Kidney epithelial cell (primary cell): ENCODE measurements at regions not wholly inside any gene's neighbourhood (a gene's known extent, or its start where the extent isn't known, plus 50 kb on each side); places are given as distances from the start of the nearest gene placed in this dataset.

Experiments used
- DNase-seq: peaks from one replicate; pipeline ENCODE4 v3.0.0-alpha.2; 2010; ENCODE audit warnings: low read depth
- H3K27me3 ChIP-seq: 2 replicates; pipeline ENCODE4 v1.6.0; 2011; ENCODE audit warnings: low read length; ENCODE audit not compliant: control insufficient read depth, insufficient read depth
- H3K36me3 ChIP-seq: 2 replicates; pipeline ENCODE4 v1.5.1; 2011; ENCODE audit warnings: low read length; ENCODE audit not compliant: control insufficient read depth, insufficient read depth
- H3K4me3 ChIP-seq: 2 replicates; pipeline ENCODE4 v1.5.1; 2011; ENCODE audit warnings: low read depth, mild to moderate bottlenecking, control low read depth, low read length
- CTCF ChIP-seq: IDR thresholded peaks from 2 replicates; pipeline ENCODE4 v1.5.1; 2011; ENCODE audit warnings: mild to moderate bottlenecking, moderate library complexity, low read length, control low read depth, inconsistent platforms; ENCODE audit not compliant: insufficient read depth, poor library complexity, severe bottlenecking

GRCh38 chr7:92917230-92917629, 80.9 kb upstream of the CDK6 start:
- TF ChIP-seq CTCF = no peak

GRCh38 chr7:92916770-92917224, 80.4 kb upstream of the CDK6 start:
- Histone ChIP-seq H3K36me3 (no peaks in the 10 kb centered on the region), H3K4me3 (no peak overlapping the region), H3K27me3 (no peaks in the 10 kb centered on the region)
- no peak for TF ChIP-seq CTCF
- DNase-seq = peak; percentile 74

More at GRCh38 chr7:92917230-92917629, 80.9 kb upstream of the CDK6 start:
- no peak for DNase-seq
- no peak overlapping the region for H3K4me3 ChIP-seq
- no peaks in the 10 kb centered on the region for H3K36me3 ChIP-seq
- no peaks in the 10 kb centered on the region for H3K27me3 ChIP-seq

GRCh38 chr7:92915348-92915747, 79.0 kb upstream of the CDK6 start:
- Histone ChIP-seq H3K36me3 (no peaks in the 10 kb centered on the region), H3K4me3 (no peak overlapping the region), H3K27me3 (no peaks in the 10 kb centered on the region)
- no peak for DNase-seq
- no peak for TF ChIP-seq CTCF

GRCh38 chr7:92914645-92915044, 78.3 kb upstream of the CDK6 start:
- DNase-seq = no peak
- TF ChIP-seq CTCF = no peak
- H3K27me3 ChIP-seq = no peaks in the 10 kb centered on the region
- H3K4me3 ChIP-seq = no peak overlapping the region
- no peaks in the 10 kb centered on the region for H3K36me3 ChIP-seq

- Histone ChIP-seq H3K4me3 (no peak overlapping the region), H3K27me3 (no peaks in the 10 kb centered on the region), H3K36me3 (no peaks in the 10 kb centered on the region)
- no peak for DNase-seq
- no peak for TF ChIP-seq CTCF
Measured at GRCh38 chr7:92913849-92914248, 77.5 kb upstream of the CDK6 start.

GRCh38 chr7:92910976-92911375, 74.6 kb upstream of the CDK6 start:
- no peak for DNase-seq
- H3K27me3 ChIP-seq = no peaks in the 10 kb centered on the region
- no peaks in the 10 kb centered on the region for H3K36me3 ChIP-seq
- H3K4me3 ChIP-seq = no peak overlapping the region
- no peak for TF ChIP-seq CTCF
